ENCODE measurements at regions not wholly inside any gene's neighbourhood (a gene's known extent, or its start where the extent isn't known, plus 50 kb on each side); places are given as distances from the start of the nearest gene placed in this dataset.

GRCh38 chr2:18156002-18156401, 277.5 kb downstream of the KCNS3 start:
- no peak for TF ChIP-seq CTCF (IDR thresholded peaks at IDR 0.05)
- TF ChIP-seq POLR2A (IDR thresholded peaks at IDR 0.05): no peak
